Stimulated activated CD4-positive, alpha-beta T cell treated with anti-CD3 and anti-CD28 coated beads, Interleukin-1b, Interleukin-23, amount 100 ng/mL, for 48 hours (primary cell): ENCODE measurements at regions not wholly inside any gene's neighbourhood (a gene's known extent, or its start where the extent isn't known, plus 50 kb on each side); places are given as distances from the start of the nearest gene placed in this dataset.

Source experiments
- DNase-seq: peaks from one replicate; pipeline ENCODE4 v3.0.0-alpha.2; 2020

DNA sequence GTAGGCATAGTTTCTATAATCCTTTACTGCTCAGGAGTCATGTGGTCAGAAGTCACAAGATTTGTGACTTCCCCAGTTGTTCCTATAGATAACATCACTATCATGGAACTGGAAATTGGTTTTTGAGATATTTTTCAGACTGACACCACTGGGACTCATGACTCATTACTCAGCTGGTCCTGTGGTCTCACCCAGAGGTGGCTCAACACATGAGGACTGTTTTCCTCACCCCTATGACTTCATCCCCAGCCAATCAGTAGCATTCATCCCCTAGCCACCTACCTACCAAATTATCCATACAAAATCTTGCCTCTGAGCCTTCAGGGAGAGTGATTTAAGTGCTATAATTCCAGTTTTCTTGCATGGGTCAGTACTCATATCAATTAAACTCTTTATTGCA is 1217.7 kb downstream of the EPHA7 start:
- no peak for DNase-seq

DNA sequence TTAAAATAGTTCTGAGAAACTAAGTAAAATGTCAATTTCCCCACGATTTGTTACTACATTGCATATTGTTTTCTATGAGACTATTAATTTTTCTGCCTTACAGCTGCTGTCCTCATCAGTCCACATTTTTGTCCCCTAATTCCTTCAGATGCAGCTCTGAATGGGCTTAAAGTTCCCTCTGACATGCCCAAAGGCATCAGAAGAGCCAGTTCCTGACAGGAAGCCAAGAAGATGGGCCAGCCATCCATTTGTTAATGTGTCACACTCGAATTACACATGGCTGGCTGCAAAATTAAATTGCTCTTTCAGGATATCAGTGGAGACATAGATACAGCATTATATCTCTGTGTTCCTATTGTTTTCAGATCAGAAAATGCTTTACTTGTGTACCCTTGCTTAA is 1223.0 kb downstream of the EPHA7 start:
- DNase-seq: no peak

DNA sequence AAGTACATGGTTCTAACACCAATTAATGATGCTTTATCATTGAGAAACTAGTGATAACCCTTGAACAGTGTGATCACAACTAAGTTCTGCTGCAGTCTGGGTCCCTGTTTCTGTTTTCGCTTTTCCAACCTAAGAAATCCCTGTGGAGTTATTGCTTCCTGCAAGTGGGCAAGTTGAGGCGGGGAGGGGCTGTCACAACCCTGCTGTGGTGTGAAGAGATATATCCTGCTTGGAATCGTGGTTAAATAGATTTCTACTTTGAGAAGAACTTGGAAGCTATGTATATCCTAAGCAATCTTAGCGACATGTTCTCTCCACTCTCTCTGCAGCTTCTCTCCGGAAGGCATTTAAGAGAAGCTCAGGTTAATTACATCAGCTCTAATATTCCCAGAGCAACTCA is 1223.6 kb downstream of the EPHA7 start:
- DNase-seq: no peak

DNA sequence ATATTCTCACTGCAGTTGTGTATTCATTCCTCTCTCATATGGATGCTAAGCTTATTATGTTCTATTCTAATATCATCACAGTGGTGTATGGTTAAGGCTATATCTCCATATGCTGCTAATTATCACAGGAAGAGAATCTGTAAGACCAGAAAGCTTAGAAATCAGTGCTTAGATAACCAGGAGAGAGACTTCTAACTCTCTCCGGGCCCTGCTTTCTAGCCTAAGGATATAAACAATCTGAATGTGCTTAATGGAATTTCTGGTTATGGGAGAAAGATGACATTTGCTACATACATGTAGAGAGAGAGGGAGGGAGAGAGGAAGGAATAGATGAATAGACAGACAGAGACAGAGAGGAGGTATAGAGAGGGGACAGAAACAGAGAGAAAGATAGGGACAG is 1231.3 kb downstream of the EPHA7 start:
- no peak for DNase-seq

DNA sequence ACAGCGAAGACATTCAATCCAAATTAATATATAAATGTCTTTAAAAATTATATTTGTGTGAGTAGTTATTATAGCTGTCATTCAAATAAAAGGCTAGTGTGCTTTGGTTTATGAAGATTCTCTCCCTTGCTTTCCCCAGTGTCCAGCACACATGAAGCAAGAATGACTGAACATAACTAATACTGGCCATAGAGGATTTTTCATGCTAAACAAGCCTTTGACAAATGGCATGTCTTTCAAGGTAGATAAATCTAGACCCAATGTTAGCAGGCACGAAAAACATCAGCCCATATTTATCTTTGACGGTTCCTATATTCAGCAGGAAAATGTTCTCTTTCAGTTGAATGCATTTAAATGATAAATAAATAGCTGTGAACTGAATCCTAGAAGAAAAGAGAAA is 1234.4 kb downstream of the EPHA7 start:
- no peak for DNase-seq

DNA sequence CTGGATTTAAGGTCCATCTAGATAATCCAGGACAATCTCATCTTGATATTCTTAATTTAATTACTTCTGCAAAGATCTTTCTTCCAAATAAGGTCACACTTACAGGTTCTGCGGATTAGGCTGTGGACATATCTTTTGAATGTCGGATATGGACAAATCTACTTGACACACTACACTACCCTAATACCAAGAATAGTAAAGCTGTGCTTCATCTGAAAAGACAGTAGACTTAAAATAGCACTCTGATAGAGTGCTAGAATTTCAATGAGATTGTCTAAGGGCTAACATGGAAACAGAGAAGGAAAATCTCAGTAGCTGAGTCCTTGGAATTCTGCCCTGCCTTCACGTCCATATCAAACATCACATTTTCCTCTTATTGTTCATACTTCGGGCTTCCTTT is 1238.0 kb downstream of the EPHA7 start:
- no peak for DNase-seq

DNA sequence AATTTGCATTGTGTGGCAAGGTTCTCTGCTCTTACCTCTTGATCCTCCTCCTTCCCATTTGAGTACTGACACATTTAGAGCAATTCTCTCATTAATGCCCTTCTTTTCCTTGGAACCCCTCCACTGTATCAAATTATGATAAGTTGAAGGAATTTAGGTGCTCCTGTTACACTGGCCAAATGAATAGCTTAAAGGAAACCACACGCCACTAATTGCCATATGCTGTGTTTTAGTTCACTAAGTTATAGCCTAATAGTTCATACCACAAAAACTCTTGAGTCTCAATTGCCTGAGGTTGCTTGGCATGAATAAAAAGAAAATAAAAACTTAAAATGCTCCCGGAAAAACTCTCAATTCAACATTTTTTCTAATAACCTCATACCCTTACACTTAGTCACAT is 1239.3 kb downstream of the EPHA7 start:
- DNase-seq: no peak

DNA sequence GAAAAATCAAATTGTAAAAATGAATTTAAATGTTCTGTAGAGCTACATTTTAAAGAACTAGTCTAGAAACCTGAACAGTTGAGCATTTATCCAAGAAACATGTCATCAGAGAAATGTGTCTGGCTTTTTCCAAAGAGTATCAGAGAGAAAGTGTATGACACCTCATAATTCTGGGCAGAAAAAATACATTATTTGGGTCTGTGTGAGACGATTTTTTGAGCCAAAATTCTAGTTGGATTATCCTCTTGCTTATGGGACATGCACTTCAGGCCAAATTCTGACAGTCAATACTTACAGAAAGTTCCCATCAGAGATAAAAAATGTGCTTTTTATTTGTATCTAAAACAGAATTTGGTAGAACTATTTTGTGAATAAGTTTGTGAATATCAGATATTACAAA is 1242.7 kb downstream of the EPHA7 start:
- DNase-seq: no peak

DNA sequence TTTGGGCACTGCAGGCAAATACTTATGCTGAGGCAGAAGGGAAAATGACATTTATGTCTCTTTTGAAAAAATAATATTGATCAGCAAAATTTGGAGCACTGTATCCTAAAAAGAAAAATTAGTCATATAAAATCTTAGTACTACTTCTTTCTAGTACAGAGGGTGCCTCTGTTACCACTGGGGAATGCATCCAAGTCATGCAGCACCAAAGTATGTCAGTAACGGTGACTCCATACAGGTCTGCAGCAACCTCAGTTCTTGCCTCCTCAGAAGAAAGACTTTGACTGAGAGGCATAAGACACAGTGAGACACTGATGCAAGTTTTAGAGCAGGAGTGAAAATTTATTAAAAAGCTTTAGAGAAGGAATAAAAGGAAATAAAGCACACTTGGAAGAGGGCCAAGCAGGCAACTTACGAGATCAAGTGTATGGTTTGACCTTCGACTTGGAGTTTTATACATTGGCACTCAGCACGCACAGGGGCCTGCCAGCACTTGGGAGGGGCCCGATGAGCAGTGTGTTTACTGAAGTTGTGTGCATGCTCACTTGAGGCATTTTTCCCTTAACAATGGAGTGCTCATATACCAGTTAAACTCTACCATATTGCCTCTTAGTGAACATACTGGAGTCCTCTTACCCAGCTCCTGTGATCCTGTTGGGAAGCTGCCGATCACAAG is 1244.8 kb downstream of the EPHA7 start:
- DNase-seq: no peak

DNA sequence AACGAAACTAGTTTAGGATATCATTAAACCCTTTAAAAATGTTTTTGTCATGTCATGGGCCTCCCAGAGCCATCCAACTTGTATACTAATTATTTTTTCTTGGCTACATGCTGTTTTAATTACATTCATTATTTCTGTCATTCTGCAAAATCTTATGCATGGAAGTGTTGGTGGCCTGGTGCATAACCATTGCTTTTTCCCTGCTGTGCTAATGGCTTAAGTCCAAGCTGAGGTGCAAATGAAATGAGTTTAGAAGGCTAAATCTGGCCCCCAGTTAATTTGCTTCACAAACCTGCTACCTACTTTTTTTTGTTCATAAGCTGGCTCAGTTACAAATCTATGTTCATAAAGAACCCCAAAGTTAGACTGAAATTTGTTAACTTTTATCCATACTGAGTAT is 1249.9 kb downstream of the EPHA7 start:
- DNase-seq: no peak

DNA sequence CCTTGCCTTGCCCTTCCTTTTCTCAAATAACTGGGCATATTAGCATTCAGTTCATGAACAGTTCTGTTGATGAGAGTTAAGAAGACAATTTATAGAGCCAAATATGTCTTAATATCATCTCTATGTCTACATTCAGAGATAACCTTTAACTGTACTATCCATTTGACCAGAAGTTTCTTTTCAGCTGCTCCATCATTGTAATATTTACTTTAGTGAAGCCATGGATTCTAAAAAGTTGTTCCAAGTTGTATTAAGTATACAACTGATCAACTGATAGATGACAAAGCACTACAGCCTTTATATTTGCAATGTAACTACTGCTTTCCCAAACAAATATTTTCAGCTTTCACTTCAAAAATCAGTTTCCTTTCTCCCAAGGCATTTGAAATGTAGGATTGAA is 1252.7 kb downstream of the EPHA7 start:
- DNase-seq: no peak

DNA sequence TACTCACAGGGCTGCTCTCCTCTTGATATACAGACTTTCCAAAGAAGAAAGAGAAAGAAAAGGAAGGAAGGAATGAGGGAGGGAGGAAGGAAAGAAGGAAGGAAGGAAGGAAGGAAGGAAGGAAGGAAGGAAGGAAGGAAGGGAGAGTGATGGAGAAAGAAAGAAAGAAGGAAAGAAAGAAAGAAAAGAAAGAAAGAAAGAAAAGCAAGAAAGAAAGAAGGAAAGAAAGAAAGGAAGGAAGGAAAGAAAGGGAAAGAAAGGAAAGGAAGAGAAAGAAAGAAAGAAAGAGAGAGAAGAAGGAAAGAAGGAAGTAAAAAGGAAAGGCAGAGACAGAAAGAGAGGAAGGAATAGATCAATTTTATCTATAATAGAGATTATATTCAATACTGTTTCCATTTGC is 1257.4 kb downstream of the EPHA7 start:
- no peak for DNase-seq

DNA sequence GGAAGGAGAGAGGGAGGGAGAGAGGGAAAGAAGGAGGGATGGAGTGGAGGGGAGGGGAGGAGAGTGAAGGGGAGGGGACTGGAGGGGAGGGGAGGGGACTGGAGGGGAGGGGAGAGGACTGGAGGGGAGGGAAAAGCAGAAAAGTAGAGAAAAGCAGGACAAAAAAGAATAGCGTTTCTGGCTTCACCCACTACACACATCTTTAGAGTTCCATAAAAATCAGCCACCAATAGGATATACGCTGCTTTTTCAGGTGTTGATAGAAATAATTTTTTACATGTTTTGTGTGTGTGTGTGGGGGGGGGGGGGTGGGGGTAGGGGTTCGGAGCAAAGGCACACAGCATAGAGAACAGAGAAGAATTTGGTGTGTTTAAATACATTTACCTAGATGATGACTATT is 1259.1 kb downstream of the EPHA7 start:
- no peak for DNase-seq

DNA sequence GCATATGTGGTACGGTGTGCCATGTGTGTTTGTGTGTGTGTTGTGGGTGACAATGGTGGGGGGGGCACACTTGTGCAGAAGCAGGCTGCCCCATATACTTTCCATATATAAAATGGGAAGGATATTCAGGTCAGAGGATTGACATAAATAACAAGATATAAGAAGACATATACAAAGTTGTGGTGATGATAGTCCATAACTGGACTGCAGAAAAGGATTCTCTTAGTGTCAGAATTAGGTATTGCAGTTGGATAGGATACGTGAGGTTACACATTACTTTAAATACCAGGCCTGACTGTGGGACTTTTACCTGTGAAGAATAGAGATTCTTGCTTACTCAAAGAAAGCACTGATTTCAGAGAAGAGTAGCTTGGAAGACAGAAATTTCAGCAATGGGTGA is 1260.3 kb downstream of the EPHA7 start:
- DNase-seq: no peak

DNA sequence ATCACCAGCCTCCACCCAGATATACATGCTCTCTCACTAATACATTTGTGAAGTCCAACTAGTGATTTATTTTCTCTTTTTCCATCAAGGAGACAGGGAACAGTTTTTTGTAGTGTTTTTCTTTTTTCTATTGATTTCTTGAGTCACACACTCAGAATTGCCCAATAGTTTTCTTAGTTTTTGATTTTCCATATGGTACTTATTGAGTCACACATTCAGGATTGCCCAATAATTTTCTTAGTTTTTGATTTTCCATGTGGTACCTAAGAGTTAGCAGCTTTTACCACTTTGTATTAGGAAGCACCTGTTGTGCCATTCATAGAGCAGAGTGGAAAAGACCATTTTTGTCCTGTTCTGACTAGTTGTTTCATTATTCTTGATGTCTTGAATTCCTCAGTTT is 1268.8 kb downstream of the EPHA7 start:
- no peak for DNase-seq

DNA sequence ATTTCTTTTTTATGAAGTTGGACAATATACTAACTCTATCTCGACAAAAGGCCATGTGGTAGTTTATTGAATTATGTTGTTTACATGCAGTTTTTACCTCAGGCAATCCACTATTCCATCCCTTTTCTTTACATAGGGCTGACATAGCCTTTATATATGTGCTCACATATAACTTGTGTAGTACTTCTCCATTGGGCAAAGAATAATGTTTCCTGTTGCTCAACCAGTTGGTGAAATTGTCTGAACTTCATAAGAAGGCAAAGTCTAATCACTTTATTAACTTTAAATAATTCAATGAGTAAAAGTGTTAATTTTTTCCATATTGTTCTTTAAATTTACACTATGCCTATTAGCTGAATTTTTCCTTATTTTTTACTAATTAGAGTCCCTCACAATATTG is 1272.1 kb downstream of the EPHA7 start:
- DNase-seq: no peak

DNA sequence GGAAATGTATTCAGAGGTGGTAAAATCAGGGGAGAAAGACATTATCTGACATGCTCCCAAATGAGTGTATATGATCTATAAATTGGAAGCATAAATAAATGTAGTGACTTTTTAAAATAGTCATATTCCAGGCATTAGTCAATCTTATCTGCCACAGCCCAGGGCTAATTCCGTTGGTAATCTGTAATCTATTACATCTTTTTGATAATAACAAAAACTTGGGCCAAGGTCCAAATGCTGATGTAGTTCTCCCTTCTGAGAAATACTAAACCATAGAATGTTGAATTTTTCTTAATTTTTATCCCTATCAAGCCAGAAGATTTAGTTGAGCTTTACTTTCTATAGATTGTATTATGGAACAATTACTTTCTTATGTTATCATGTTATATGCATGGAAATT is 1279.8 kb downstream of the EPHA7 start:
- DNase-seq: no peak

DNA sequence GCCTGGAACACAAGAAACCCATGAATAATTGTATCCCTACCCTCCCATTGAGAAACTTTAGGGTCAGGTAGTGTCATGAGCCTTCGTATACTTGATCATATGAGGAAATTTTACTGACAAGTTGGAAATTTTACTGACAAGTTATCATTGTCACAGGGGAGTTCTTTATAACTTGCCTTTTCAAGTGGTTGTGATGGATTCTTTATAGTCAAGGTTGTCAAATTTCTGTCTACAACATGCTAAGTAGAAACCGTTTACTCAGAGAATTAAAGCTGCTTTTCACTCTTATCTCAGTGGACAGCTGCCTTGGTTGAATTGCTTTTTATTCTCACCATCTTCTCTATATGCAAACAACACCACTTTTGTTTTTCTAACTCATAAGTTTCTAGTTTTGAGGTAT is 1286.4 kb downstream of the EPHA7 start:
- no peak for DNase-seq

DNA sequence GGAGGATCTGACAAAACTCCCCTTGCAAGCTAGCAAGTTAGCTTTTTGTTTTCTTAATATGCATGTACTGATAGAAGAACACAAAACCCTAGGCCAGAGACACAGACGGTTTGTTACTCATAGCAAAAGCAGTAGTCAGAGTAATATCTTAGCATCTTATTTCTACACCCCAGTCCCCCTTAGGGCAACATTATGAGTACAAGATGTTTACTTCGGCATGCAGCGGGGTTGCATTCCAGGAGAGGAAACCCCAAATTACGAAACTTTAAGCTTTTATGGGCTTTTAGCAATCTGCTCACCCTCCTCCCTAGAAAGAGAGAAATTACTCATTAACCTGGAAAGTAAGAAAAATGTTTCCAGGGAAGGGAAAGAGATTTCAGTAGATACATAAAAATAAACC is 1286.9 kb downstream of the EPHA7 start:
- DNase-seq: no peak

DNA sequence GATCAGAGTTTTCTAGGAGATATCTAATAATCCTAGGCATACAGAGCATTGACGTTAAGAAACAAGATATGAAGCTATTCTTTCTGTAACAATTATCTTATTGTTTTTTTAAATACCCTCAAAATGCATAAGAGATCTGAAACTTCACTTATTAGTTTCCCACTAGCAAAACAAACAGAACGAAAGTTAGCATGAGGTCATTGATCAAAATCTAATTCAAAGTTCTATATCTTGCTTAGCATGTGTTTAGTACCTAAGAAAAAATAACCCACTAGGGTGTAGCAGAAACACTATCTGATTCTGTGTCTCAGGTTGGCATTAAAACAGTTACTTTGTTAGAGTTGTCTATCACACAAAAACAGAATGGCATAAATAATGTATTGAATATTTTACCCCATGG is 1288.4 kb downstream of the EPHA7 start:
- DNase-seq: no peak

DNA sequence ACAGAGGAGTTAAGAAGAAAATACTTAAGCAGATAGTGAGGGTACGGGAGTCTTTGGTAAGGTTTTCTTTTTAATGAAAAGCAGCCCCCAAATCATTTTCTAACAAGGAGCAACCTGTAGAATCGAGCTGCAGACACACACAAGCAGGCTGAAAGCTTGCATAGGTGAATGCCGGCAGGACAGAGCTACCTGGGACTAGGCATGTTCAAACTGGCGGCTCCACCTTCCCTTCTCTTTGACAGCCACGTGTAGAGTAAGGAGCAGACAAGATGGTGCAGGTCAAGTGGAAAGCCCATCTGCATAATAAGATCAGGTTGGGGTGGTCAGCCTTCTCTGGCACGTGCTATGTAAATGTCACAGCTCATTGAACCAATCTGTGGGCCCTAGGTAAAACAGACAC is 1292.4 kb downstream of the EPHA7 start:
- DNase-seq: no peak

DNA sequence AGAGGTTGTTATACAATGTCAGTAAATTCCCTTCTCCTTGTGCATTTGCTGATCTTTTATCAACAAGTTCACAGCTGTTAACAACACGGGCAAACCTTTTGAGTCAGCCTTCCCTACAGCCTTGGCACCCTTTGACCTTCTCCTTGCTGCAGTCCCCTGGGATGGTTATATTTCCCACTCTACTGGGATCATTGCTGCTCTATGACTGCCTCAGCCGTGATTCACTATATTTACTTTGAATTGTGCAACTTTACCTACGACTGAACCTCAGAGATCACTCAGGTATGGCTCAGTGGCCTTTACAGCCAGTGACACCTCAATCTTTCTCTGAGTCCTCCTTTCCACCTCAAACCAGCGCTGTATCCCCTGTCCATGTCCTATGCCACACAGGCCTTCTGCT is 1293.3 kb downstream of the EPHA7 start:
- no peak for DNase-seq

DNA sequence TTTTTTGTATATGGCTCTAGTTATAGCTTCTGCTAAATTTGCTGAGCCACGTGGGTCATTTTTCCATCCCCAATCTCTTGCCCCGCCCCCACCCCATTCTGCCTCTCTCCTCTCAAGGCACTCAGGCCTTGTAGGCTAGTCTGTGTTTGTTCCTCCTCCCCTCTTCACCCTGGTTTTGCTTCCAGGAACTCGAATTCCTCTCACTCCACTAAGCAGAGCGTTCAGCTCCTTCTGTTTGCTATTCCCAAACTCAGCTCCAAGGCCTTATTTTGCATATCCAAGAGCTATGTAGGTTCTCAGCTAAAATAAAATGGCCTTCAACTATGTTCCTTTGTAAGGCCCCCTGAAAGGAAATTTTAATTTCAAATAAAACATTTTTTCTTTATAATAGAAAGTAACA is 1293.7 kb downstream of the EPHA7 start:
- no peak for DNase-seq

DNA sequence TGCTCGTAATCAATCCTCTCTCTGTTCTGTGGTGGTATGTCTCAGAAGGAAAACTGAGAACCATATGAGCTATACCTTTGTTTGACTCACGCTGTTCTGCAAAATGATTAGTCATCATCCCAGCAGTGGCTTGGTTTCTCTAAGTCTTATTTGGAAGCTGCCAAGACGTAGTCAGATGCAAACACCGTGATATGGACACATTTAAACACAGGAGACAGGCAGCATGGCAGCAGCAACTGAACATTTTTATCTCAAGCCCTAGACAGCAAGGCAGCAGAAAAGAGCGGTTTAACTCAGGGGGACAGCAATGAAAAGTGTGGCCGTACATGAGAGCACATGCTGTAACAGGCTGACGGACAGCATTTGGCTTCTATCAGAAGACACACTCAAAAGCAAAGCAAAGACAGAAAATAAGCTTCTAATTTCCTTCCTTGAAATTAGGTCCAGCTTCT is 1295.1 kb downstream of the EPHA7 start:
- no peak for DNase-seq

DNA sequence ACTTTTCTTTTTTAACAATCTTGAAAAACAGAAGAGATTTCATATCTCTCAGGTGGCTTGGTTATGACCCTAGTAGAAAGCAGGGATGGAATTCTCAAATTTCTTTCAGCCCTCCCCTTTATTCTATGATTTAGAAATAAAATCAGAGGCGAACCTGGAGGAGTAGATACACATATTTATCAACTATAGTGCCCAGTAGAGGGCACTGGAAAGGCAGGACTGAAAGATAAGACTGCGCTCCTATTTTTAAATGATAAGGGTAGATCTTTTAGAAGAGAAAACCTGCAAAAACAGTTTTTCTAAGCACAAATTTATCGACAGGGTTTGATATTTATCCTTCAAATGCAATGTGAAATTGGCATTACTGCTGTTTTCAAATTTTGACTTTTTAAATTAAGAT is 1296.6 kb downstream of the EPHA7 start:
- no peak for DNase-seq

DNA sequence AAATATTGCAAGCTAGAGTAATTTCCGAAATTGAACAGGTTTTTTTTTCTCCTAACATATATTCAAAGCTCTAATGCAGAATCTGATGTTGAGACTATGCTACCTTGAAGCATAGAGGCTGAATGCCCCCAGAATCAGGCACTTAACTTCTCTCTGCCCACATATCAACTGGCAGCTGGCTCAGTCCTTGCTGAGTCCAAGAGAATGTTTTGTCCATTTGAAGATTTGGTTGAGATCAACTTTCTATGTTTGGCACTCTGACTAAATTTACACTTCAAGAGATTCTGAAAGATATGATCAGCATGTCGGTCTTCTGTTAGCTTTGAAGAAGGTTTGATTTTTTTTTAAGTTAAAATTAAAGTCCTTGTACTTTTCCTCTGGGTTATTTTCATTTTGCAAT is 1298.1 kb downstream of the EPHA7 start:
- no peak for DNase-seq
